Testis (tissue), 2 donors: ENCODE measurements at regions not wholly inside any gene's neighbourhood (a gene's known extent, or its start where the extent isn't known, plus 50 kb on each side); places are given as distances from the start of the nearest gene placed in this dataset.

ENCODE experiments used
- DNase-seq: peaks from one replicate; pipeline ENCODE4 v3.0.0-alpha.2; 2019
- H3K27ac ChIP-seq, 2 donors: fragments of 200-600 bp; sonication (generic); one replicate each; pipeline ENCODE4 v1.5.1; 2019
- H3K27me3 ChIP-seq: fragments of 200-600 bp; sonication (generic); one replicate; pipeline ENCODE4 v1.5.1; 2019
- H3K36me3 ChIP-seq: fragments of 200-600 bp; sonication (generic); one replicate; pipeline ENCODE4 v1.5.1; 2017; ENCODE audit warnings: low read depth; ENCODE audit errors: missing control alignments
- H3K4me1 ChIP-seq: fragments of 200-600 bp; sonication (generic); one replicate; pipeline ENCODE4 v1.5.1; 2019
- H3K4me3 ChIP-seq, 2 donors: fragments of 200-600 bp; sonication (generic); one replicate each; pipeline ENCODE4 v1.5.1; 2017 to 2019
- H3K9me3 ChIP-seq: fragments of 200-600 bp; sonication (generic); one replicate; pipeline ENCODE4 v1.5.1; 2017
- CTCF ChIP-seq, 3 experiments: fragments of 450-650 bp in 2 of 3; fragments of 200-600 bp in 1 of 3; sonication (generic) in 1 of 3; IDR thresholded peaks; one replicate each; pipeline ENCODE4 v1.5.1; 2016 to 2019; ENCODE audit warnings: antibody characterized with exemption in 3 of 3, mild to moderate bottlenecking in 2 of 3, moderate library complexity in 1 of 3
- POLR2A ChIP-seq: fragments of 450-650 bp; IDR thresholded peaks from one replicate; pipeline ENCODE4 v1.6.1; 2017; ENCODE audit warnings: antibody characterized with exemption, mild to moderate bottlenecking, moderate library complexity
- WGBS, 2 donors: methylation state at CpG; one replicate each; pipeline ENCODE4 v1.1.5; 2018; 5-methylcytosine and 5-hydroxymethylcytosine counted together
- intact Hi-C: fragments of 100-400 bp; cut with DNase I; formaldehyde crosslinking; loops from one replicate; pipeline ENCODE4 v1.15.1; 2023; ENCODE audit warnings: low total_unique reads

- DNase-seq, result no peak
- no peak for TF ChIP-seq POLR2A
- TF ChIP-seq CTCF (IDR thresholded peaks at IDR 0.05), result no peak
- Histone ChIP-seq H3K4me1 (peaks cover 4% of the 10 kb centered on the region), H3K9me3 (no peaks in the 10 kb centered on the region), H3K36me3 (no peaks in the 10 kb centered on the region), H3K27ac (no peak overlapping the region), H3K4me3 (no peak overlapping the region), H3K27me3 (no peaks in the 10 kb centered on the region)
- WGBS, 2 donors, result 66 to 69% methylated on average over 5 of the region's 5 CpGs
- intact Hi-C loops, result no loop called here
These were observed 875.8 kb downstream of the USP25 start for GRCh38 chr21:16605597-16605996.

- TF ChIP-seq POLR2A (no peak), CTCF (IDR thresholded peaks at IDR 0.05) (no peak)
- Histone ChIP-seq H3K36me3 (no peaks in the 10 kb centered on the region), H3K27ac (no peak overlapping the region), H3K27me3 (no peaks in the 10 kb centered on the region), H3K9me3 (no peaks in the 10 kb centered on the region), H3K4me3 (no peak overlapping the region), H3K4me1 (peaks cover 4% of the 10 kb centered on the region)
- no peak for DNase-seq
- intact Hi-C loops, result no loop called here
- 97 to 100% methylated on average over 1 of the region's 1 CpG for WGBS, 2 donors
These were observed 876.5 kb downstream of the USP25 start for GRCh38 chr21:16606271-16606670.

GRCh38 chr21:16608209-16608830 lies 878.5 kb downstream of the USP25 start:
- Histone ChIP-seq H3K36me3 (no peaks in the 10 kb centered on the region), H3K9me3 (no peaks in the 10 kb centered on the region), H3K4me3 (no peak overlapping the region), H3K4me1 (peaks cover 4% of the 10 kb centered on the region), H3K27me3 (no peaks in the 10 kb centered on the region), H3K27ac (no peak overlapping the region)
- TF ChIP-seq POLR2A (no peak), CTCF (IDR thresholded peaks at IDR 0.05) (no peak)
- 81 to 87% methylated on average over 3 of the region's 3 CpGs for WGBS, 2 donors
- intact Hi-C loops, result no loop called here
- DNase-seq, result no peak

- Histone ChIP-seq H3K27ac (no peak overlapping the region), H3K27me3 (no peaks in the 10 kb centered on the region), H3K4me1 (no peaks in the 10 kb centered on the region), H3K4me3 (no peak overlapping the region), H3K36me3 (no peaks in the 10 kb centered on the region), H3K9me3 (no peaks in the 10 kb centered on the region)
- TF ChIP-seq CTCF (IDR thresholded peaks at IDR 0.05) (no peak), POLR2A (no peak)
- DNase-seq, result no peak
- intact Hi-C loops, result no loop called here
- WGBS, 2 donors, result 85 to 92% methylated on average over 2 of the region's 2 CpGs
These were observed 889.5 kb downstream of the USP25 start for GRCh38 chr21:16619281-16619680.

- H3K4me1 ChIP-seq, result no peaks in the 10 kb centered on the region
- TF ChIP-seq CTCF (IDR thresholded peaks at IDR 0.05), result no peak
- no peak for TF ChIP-seq POLR2A
- H3K27ac ChIP-seq, result no peak overlapping the region
- H3K27me3 ChIP-seq, result no peaks in the 10 kb centered on the region
- H3K9me3 ChIP-seq, result no peaks in the 10 kb centered on the region
- H3K4me3 ChIP-seq, result no peak overlapping the region
- WGBS, 2 donors, result 90 to 91% methylated on average over 1 of the region's 1 CpG
- H3K36me3 ChIP-seq, result no peaks in the 10 kb centered on the region
- DNase-seq, result no peak
- intact Hi-C loops, result no loop called here
These were observed 891.1 kb downstream of the USP25 start for GRCh38 chr21:16620786-16621320.
